ENCODE measurements at regions not wholly inside any gene's neighbourhood (a gene's known extent, or its start where the extent isn't known, plus 50 kb on each side); places are given as distances from the start of the nearest gene placed in this dataset.

DNA sequence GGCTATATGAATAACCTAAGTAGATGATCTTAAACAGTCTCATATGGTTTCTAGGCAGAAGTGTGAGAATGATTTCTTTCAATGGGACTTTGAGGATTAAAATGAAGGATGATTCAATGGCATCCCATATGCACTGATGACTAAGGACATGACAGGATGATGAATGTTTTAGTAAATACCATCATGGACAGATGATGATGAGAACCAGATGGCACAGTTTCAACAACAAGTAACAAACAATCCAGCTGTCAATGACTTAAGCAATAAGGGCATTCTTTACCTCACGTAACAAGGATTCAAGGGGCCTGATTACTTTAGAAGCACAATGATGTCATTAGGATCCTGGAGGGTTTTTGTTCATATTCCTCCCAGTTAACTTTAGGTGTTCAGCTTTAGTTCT lies 2678.4 kb downstream of the PCDH9 start:
- dilution Hi-C loops (cut with MboI; ENCODE audit: extremely low pct_ligation_motif_present, low sequenced_read_pairs) = no loop called here
- H3K36me3 ChIP-seq (ENCODE audit: control insufficient read depth in 2 of 2, extremely low read depth in 1 of 2, insufficient read depth in 2 of 2, low read length in 2 of 2) = no peaks in the 10 kb centered on the region
- H2AFZ ChIP-seq (ENCODE audit: low read depth, low read length) = no peak overlapping the region
- peaks cover 9% of the 10 kb centered on the region for H3K4me1 ChIP-seq (ENCODE audit: control insufficient read depth, extremely low read depth, insufficient read depth, low read length)
- POLR2A ChIA-PET = no interaction called here
- TF ChIP-seq FOS (IDR thresholded peaks at IDR 0.05; ENCODE audit: borderline replicate concordance, insufficient read depth, low read length) (peak; percentile 12), POLR2A (IDR thresholded peaks at IDR 0.05; ENCODE audit: low read depth, low read length) (no peak), MYC (IDR thresholded peaks at IDR 0.05; ENCODE audit: low read depth, low read length) (no peak)
- H3K9me1 ChIP-seq (replicated peaks; ENCODE audit: control insufficient read depth, extremely low read depth, insufficient read depth, low read length) = no peaks in the 10 kb centered on the region
- intact Hi-C loops (cut with micrococcal nuclease) = no loop called here
- no TSS peak for BruUV-seq (replicated peaks)
- no peak overlapping the region for H3K9ac ChIP-seq (replicated peaks; ENCODE audit: extremely low read depth, insufficient read depth, low read length)
- CTCF ChIA-PET = no interaction called here
- no peak overlapping the region for H3K4me2 ChIP-seq (ENCODE audit: insufficient read depth, low read length)
- no peak overlapping the region for H3K27ac ChIP-seq (ENCODE audit: insufficient read depth, low read depth, low read length)
- DNase-seq (ENCODE audit: low read depth, low spot score) (no peak), FAIRE-seq (no peak)
- no peaks in the 10 kb centered on the region for H3K9me3 ChIP-seq (replicated peaks; ENCODE audit: control insufficient read depth, insufficient read depth, low read length)
- no peaks in the 10 kb centered on the region for H4K20me1 ChIP-seq (replicated peaks; ENCODE audit: control insufficient read depth, extremely low read depth, insufficient read depth, low read length)
- H3K79me2 ChIP-seq (ENCODE audit: control insufficient read depth, insufficient read depth, low read length) = no peaks in the 10 kb centered on the region
- H3K4me3 ChIP-seq (replicated peaks in 1 of 3; ENCODE audit: insufficient read depth in 1 of 3, low read depth in 1 of 3, low read length in 3 of 3) = no peak overlapping the region
- H3K27me3 ChIP-seq (ENCODE audit: control insufficient read depth in 2 of 2, insufficient read depth in 2 of 2, low read length in 2 of 2) = no peaks in the 10 kb centered on the region

DNA sequence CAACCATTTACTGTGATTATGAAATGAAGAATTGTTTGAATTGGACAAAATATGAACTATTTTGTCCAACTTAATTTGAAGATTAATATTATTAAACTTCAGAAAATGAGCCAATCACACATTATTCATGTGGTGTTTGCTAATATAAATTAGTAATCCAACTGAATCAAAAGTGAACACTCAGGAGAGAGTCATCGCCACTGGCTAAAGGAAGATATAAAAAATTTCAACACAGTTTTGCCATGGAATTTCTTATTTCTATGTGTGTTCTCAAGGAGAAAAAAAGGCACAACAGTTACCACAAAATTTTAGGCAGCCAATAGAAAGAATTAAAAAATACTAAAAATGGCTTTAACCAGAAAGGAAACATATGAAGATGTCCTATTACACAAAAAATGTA lies 2683.8 kb downstream of the PCDH9 start:
- CTCF ChIA-PET = no interaction called here
- no peak overlapping the region for H3K4me2 ChIP-seq (ENCODE audit: insufficient read depth, low read length)
- TF ChIP-seq, protein P1, sequence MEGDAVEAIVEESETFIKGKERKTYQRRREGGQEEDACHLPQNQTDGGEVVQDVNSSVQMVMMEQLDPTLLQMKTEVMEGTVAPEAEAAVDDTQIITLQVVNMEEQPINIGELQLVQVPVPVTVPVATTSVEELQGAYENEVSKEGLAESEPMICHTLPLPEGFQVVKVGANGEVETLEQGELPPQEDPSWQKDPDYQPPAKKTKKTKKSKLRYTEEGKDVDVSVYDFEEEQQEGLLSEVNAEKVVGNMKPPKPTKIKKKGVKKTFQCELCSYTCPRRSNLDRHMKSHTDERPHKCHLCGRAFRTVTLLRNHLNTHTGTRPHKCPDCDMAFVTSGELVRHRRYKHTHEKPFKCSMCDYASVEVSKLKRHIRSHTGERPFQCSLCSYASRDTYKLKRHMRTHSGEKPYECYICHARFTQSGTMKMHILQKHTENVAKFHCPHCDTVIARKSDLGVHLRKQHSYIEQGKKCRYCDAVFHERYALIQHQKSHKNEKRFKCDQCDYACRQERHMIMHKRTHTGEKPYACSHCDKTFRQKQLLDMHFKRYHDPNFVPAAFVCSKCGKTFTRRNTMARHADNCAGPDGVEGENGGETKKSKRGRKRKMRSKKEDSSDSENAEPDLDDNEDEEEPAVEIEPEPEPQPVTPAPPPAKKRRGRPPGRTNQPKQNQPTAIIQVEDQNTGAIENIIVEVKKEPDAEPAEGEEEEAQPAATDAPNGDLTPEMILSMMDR (IDR thresholded peaks at IDR 0.05; ENCODE audit: extremely low read depth in 1 of 2, insufficient read depth in 1 of 2, low read depth in 1 of 2, low read length in 2 of 2) = no peak
- no peak for TF ChIP-seq EZH2 (IDR thresholded peaks at IDR 0.05; ENCODE audit: borderline replicate concordance, low read depth, low read length, severe bottlenecking)
- TF ChIP-seq, protein P2, sequence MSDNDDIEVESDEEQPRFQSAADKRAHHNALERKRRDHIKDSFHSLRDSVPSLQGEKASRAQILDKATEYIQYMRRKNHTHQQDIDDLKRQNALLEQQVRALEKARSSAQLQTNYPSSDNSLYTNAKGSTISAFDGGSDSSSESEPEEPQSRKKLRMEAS (IDR thresholded peaks at IDR 0.05; ENCODE audit: insufficient read depth, insufficient read length) = no peak
- TF ChIP-seq POLR2A (IDR thresholded peaks at IDR 0.05; ENCODE audit: low read depth, low read length) = no peak
- no peak for TF ChIP-seq POLR2AphosphoS5 (IDR thresholded peaks at IDR 0.05; ENCODE audit: insufficient read depth, low read depth, low read length)
- TF ChIP-seq MYC (IDR thresholded peaks at IDR 0.05; ENCODE audit: low read depth, low read length) = no peak
- TF ChIP-seq JUN (IDR thresholded peaks at IDR 0.05; ENCODE audit: borderline replicate concordance, insufficient read depth, insufficient read length, low read depth) = no peak
- TF ChIP-seq FOS (IDR thresholded peaks at IDR 0.05; ENCODE audit: borderline replicate concordance, insufficient read depth, low read length) = no peak
- no peak for TF ChIP-seq GATA2 (IDR thresholded peaks at IDR 0.05; ENCODE audit: insufficient read depth, insufficient read length, low read depth, low read length)
- no peak overlapping the region for H3K27ac ChIP-seq (ENCODE audit: insufficient read depth, low read depth, low read length)
- no peaks in the 10 kb centered on the region for H3K9me3 ChIP-seq (replicated peaks; ENCODE audit: control insufficient read depth, insufficient read depth, low read length)
- intact Hi-C loops (cut with micrococcal nuclease) (no loop called here), dilution Hi-C loops (cut with MboI; ENCODE audit: extremely low pct_ligation_motif_present, low sequenced_read_pairs) (no loop called here)
- no peak overlapping the region for H2AFZ ChIP-seq (ENCODE audit: low read depth, low read length)
- POLR2A ChIA-PET = no interaction called here
- no peak for DNase-seq (ENCODE audit: low read depth, low spot score)
- no peak for FAIRE-seq
- H4K20me1 ChIP-seq (replicated peaks; ENCODE audit: control insufficient read depth, extremely low read depth, insufficient read depth, low read length) = no peaks in the 10 kb centered on the region
- no peak overlapping the region for H3K4me3 ChIP-seq (replicated peaks in 1 of 3; ENCODE audit: insufficient read depth in 1 of 3, low read depth in 1 of 3, low read length in 3 of 3)
- H3K36me3 ChIP-seq (ENCODE audit: control insufficient read depth in 2 of 2, extremely low read depth in 1 of 2, insufficient read depth in 2 of 2, low read length in 2 of 2) = no peaks in the 10 kb centered on the region
- H3K9ac ChIP-seq (replicated peaks; ENCODE audit: extremely low read depth, insufficient read depth, low read length) = no peak overlapping the region
- no peaks in the 10 kb centered on the region for H3K9me1 ChIP-seq (replicated peaks; ENCODE audit: control insufficient read depth, extremely low read depth, insufficient read depth, low read length)
- BruUV-seq (replicated peaks) = no TSS peak
- no peaks in the 10 kb centered on the region for H3K79me2 ChIP-seq (ENCODE audit: control insufficient read depth, insufficient read depth, low read length)
- no peaks in the 10 kb centered on the region for H3K27me3 ChIP-seq (ENCODE audit: control insufficient read depth in 2 of 2, insufficient read depth in 2 of 2, low read length in 2 of 2)
- peaks cover 7% of the 10 kb centered on the region for H3K4me1 ChIP-seq (ENCODE audit: control insufficient read depth, extremely low read depth, insufficient read depth, low read length)

Measured in endothelial cell of umbilical vein (primary cell).